ACC112 (cell line): ENCODE measurements at regions not wholly inside any gene's neighbourhood (a gene's known extent, or its start where the extent isn't known, plus 50 kb on each side); places are given as distances from the start of the nearest gene placed in this dataset.
"Not testable (repeated sequence)": the region's sequence is repeated elsewhere in the genome, so short reads cannot be mapped to it uniquely, and the experiment has no call there.

ENCODE experiments used
- H2AFZ ChIP-seq: fragments of 200-600 bp; sonication (generic); one replicate; pipeline ENCODE4 v1.6.0; 2017; ENCODE audit warnings: antibody characterized with exemption, low read length; ENCODE audit not compliant: unreplicated experiment
- H3K27ac ChIP-seq: fragments of 200-600 bp; sonication (generic); 2 replicates; pipeline ENCODE4 v1.5.1; 2014; ENCODE audit warnings: low read depth, mild to moderate bottlenecking, antibody characterized with exemption, low read length, moderate library complexity
- H3K27me3 ChIP-seq: fragments of 200-600 bp; sonication (generic); 2 replicates; pipeline ENCODE4 v1.6.1; 2014; ENCODE audit warnings: mild to moderate bottlenecking, antibody characterized with exemption, low read length, moderate library complexity, mixed read lengths; ENCODE audit not compliant: insufficient read depth
- H3K36me3 ChIP-seq: fragments of 200-600 bp; sonication (generic); 2 replicates; pipeline ENCODE4 v1.6.1; 2016; ENCODE audit warnings: mild to moderate bottlenecking, antibody characterized with exemption, low read length, moderate library complexity, mixed read lengths; ENCODE audit not compliant: insufficient read depth
- H3K4me1 ChIP-seq: fragments of 200-600 bp; sonication (generic); one replicate; pipeline ENCODE4 v1.6.1; 2016; ENCODE audit warnings: low read length, mixed read lengths; ENCODE audit not compliant: insufficient read depth, unreplicated experiment, control insufficient read depth
- H3K4me3 ChIP-seq: fragments of 200-600 bp; sonication (generic); 2 replicates; pipeline ENCODE4 v1.5.1; 2014; ENCODE audit warnings: mild to moderate bottlenecking, low read depth, low read length
- H3K79me2 ChIP-seq: fragments of 200-600 bp; sonication (generic); one replicate; pipeline ENCODE4 v1.6.0; 2016; ENCODE audit warnings: low read length; ENCODE audit not compliant: control insufficient read depth, unreplicated experiment, insufficient read depth

- not testable (repeated sequence) for H3K4me1 ChIP-seq, H3K36me3 ChIP-seq, H3K4me3 ChIP-seq, H3K27ac ChIP-seq, H3K27me3 ChIP-seq, H3K79me2 ChIP-seq, H2AFZ ChIP-seq
Measured at GRCh38 chr17:20683651-20684229, 104.2 kb downstream of the CDRT15L2 start.

- H3K36me3 ChIP-seq, H3K79me2 ChIP-seq, H2AFZ ChIP-seq, H3K4me1 ChIP-seq, H3K4me3 ChIP-seq, H3K27me3 ChIP-seq, H3K27ac ChIP-seq: not testable (repeated sequence)
Measured at GRCh38 chr17:20684975-20685374, 105.5 kb downstream of the CDRT15L2 start.

- H3K79me2 ChIP-seq, H3K36me3 ChIP-seq, H3K27me3 ChIP-seq, H3K4me3 ChIP-seq, H3K27ac ChIP-seq, H2AFZ ChIP-seq, H3K4me1 ChIP-seq: not testable (repeated sequence)
Measured at GRCh38 chr17:20687584-20687983, 108.1 kb downstream of the CDRT15L2 start.

GRCh38 chr17:20689170-20689749, 109.7 kb downstream of the CDRT15L2 start:
- H3K27ac ChIP-seq, H3K79me2 ChIP-seq, H3K4me3 ChIP-seq, H2AFZ ChIP-seq, H3K36me3 ChIP-seq, H3K27me3 ChIP-seq, H3K4me1 ChIP-seq: not testable (repeated sequence)

- H3K27ac ChIP-seq, H3K4me3 ChIP-seq, H3K4me1 ChIP-seq, H2AFZ ChIP-seq, H3K27me3 ChIP-seq, H3K36me3 ChIP-seq, H3K79me2 ChIP-seq: not testable (repeated sequence)
Measured at GRCh38 chr17:20692706-20693105, 113.2 kb downstream of the CDRT15L2 start.

GRCh38 chr17:20695871-20696270, 116.3 kb downstream of the CDRT15L2 start:
- H3K27ac ChIP-seq, H3K27me3 ChIP-seq, H3K36me3 ChIP-seq, H3K4me3 ChIP-seq, H3K79me2 ChIP-seq, H2AFZ ChIP-seq, H3K4me1 ChIP-seq: not testable (repeated sequence)

GRCh38 chr17:20698463-20699206, 119.1 kb downstream of the CDRT15L2 start:
- H3K4me1 ChIP-seq, H3K27ac ChIP-seq, H3K4me3 ChIP-seq, H3K79me2 ChIP-seq, H3K36me3 ChIP-seq, H3K27me3 ChIP-seq, H2AFZ ChIP-seq: not testable (repeated sequence)

GRCh38 chr17:20700528-20700927, 121.0 kb downstream of the CDRT15L2 start:
- not testable (repeated sequence) for H3K79me2 ChIP-seq, H3K27me3 ChIP-seq, H3K27ac ChIP-seq, H3K4me1 ChIP-seq, H3K4me3 ChIP-seq, H3K36me3 ChIP-seq, H2AFZ ChIP-seq

GRCh38 chr17:20701366-20701765, 121.8 kb downstream of the CDRT15L2 start:
- H3K4me1 ChIP-seq, H2AFZ ChIP-seq, H3K27me3 ChIP-seq, H3K79me2 ChIP-seq, H3K27ac ChIP-seq, H3K36me3 ChIP-seq, H3K4me3 ChIP-seq: not testable (repeated sequence)

- H3K79me2 ChIP-seq, result no peaks in the 10 kb centered on the region
- no peak overlapping the region for H2AFZ ChIP-seq
- H3K4me3 ChIP-seq, result no peak overlapping the region
- H3K27ac ChIP-seq, result no peak overlapping the region
- H3K36me3 ChIP-seq, result no peaks in the 10 kb centered on the region
- no peaks in the 10 kb centered on the region for H3K4me1 ChIP-seq
- H3K27me3 ChIP-seq, result no peaks in the 10 kb centered on the region
Measured at GRCh38 chr17:20702692-20703091, 123.2 kb downstream of the CDRT15L2 start.

GRCh38 chr17:20703781-20704180, 124.3 kb downstream of the CDRT15L2 start:
- no peaks in the 10 kb centered on the region for H3K79me2 ChIP-seq
- no peaks in the 10 kb centered on the region for H3K4me1 ChIP-seq
- no peak overlapping the region for H3K27ac ChIP-seq
- H3K27me3 ChIP-seq, result no peaks in the 10 kb centered on the region
- H2AFZ ChIP-seq, result no peak overlapping the region
- no peak overlapping the region for H3K4me3 ChIP-seq
- no peaks in the 10 kb centered on the region for H3K36me3 ChIP-seq
